GM12873 (cell line): ENCODE measurements at regions not wholly inside any gene's neighbourhood (a gene's known extent, or its start where the extent isn't known, plus 50 kb on each side); places are given as distances from the start of the nearest gene placed in this dataset.

Source experiments
- TF ChIP-seq, protein P1 (sequence below): IDR thresholded peaks from 2 replicates; pipeline ENCODE4 v1.5.1; 2012; ENCODE audit warnings: low read depth, mild to moderate bottlenecking, moderate library complexity, low read length, control low read depth; ENCODE audit not compliant: insufficient read depth; ENCODE audit errors: missing control alignments

DNA sequence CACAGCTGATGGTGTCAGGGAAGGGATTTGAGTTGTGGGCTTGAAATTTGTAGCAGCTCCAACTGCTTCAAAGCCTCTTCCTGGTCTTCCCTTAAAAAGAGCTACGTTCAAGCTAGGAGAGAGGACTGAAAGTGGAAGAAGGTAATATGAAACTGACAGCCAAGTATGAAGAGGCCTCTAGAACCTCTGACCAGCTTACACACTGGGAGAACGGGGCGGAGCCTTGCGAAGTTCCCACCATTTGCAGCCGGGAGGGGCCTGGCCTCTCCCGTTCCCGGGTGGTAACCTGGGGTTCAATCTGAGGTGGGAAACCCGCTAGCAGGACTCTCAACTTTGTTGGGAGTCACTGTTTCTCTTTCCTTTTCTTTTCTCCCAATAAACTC, 97.8 kb upstream of the PDE10A start:
- TF ChIP-seq, protein P1, sequence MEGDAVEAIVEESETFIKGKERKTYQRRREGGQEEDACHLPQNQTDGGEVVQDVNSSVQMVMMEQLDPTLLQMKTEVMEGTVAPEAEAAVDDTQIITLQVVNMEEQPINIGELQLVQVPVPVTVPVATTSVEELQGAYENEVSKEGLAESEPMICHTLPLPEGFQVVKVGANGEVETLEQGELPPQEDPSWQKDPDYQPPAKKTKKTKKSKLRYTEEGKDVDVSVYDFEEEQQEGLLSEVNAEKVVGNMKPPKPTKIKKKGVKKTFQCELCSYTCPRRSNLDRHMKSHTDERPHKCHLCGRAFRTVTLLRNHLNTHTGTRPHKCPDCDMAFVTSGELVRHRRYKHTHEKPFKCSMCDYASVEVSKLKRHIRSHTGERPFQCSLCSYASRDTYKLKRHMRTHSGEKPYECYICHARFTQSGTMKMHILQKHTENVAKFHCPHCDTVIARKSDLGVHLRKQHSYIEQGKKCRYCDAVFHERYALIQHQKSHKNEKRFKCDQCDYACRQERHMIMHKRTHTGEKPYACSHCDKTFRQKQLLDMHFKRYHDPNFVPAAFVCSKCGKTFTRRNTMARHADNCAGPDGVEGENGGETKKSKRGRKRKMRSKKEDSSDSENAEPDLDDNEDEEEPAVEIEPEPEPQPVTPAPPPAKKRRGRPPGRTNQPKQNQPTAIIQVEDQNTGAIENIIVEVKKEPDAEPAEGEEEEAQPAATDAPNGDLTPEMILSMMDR: no peak

DNA sequence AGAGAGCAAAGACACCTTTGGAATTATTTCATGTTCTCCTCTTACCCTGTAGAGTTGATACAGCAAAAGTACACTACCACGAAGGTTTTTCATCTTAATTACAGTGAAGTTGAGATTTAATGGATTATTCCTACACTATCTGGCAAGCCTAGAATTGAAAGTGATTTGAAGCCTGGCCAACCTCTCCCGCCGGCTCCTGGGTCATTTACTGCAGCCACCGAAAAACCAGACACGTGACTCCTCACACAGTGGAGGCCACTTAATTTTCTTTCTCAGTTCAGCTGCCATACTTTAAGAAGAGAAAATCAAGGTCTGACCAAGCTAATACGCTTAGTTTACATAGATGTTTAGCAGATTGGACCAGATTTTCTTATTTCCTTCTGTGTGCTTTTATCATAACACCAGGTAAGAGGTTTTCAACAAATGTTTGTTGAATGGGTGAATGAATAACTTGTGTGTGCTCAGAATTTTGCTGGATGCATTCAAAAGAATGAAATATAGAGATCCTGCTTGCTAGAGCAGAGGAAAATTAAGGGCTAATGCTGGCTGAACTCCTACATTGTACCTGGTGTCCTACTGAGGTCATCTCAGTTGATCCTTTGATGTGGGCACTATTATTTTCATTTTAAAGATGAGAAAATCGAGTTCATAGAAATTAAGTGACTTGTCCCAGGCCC, 97.2 kb upstream of the PDE10A start:
- TF ChIP-seq, protein P1: no peak

DNA sequence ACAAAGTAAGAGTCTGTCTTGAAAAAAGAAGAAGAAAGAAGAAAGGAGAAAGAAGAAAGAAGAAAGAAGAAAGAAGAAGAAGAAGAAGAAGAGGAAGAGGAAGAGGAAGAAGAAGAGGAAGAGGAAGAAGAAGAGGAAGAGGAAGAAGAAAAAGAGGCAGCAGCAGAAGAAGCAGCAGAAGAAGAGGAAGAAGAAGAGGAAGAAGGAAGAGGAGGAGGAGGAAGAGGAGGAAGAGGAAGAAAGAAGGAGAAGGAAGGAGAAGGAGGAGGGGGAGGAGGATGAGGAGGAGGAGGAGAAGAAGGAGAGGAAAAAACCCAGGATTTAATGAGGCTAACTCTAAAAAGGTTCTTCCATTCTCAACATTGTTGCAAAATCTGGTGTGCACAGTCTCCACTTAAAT, 95.4 kb upstream of the PDE10A start:
- TF ChIP-seq, protein P1: no peak

DNA sequence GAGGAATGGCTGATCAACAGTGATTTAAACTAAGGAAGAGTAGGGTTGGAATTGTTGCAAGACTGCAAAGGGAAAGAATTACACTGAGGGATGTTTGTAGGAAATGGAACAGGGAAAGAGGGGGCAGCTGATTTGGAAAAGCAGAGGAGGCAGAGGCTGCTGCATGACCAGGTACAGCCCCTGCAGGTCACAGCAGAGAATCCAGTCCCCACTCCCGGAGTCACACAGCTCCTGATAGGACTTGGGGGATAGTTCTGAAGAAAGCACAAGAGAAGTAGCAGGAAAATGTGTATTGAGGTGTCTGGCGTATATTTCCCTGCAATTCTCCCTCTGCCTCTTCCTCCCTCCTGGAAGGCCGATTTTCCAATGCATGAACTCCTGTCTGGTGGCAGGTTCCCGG, 92.5 kb upstream of the PDE10A start:
- TF ChIP-seq, protein P1: no peak

DNA sequence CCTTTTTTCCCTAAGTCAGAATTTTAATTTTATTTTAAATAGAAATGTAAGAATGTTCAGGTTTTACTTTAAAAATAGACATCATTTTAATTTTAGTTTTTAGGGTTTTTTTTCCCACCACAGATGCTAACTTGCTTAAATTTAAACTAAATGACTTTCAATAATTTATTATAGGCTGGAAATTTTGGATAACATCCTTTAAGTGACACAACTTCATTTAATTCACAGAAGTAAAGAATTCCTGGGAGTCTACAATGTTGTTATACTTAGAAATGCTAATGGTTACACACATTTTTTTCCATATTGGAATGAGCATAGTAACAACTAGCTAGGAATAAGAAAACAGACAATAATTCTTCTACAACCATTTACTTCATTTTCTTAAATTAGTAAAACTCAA, 90.5 kb upstream of the PDE10A start:
- TF ChIP-seq, protein P1: no peak

DNA sequence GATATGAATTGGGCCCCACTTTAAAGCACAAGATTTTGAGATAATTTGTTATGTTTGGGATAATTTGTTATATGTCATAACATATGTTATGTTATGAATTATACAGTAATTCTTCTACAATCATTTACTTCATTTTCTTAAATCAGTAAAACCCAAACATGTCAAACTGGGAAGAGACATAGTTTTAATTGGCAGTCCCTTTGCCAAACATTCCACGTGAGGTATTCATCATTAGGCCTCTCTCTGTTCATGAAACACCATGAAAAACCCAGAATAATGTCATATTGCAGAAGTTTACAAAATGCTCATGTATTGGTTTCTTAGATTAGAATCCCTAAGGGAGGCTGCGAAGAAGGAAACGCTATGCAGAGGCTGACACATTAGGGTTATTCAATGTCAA, 89.4 kb upstream of the PDE10A start:
- TF ChIP-seq, protein P1: no peak

DNA sequence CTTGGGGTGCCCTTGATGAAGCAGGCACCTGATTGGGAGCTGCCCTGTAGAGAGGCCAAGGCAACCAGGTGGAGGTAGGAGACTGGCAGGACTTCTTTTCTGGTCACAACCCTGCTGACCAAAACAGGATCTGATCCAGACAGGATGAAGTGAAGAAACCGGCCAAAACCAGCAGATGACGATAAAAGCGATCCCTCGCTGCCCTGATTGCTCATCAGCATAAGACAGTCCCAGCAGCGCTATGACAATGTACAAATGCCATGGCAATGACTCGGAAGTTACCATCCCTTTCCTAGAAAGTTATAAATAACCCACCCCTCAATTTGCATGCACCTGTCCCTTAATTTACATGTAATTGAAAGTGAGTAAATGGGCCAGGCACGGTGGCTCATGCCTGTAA, 88.4 kb upstream of the PDE10A start:
- TF ChIP-seq, protein P1: no peak
